ENCODE measurements at regions not wholly inside any gene's neighbourhood (a gene's known extent, or its start where the extent isn't known, plus 50 kb on each side); places are given as distances from the start of the nearest gene placed in this dataset.
A peak's percentile ranks its signal among the peaks of the same experiment; 100 is the strongest.
"Not testable (repeated sequence)": the region's sequence is repeated elsewhere in the genome, so short reads cannot be mapped to it uniquely, and the experiment has no call there.

- no peak for DNase-seq
Measured at GRCh38 chr13:99078017-99078771, 100.3 kb upstream of the DOCK9 start.

- DNase-seq = no peak
Measured at GRCh38 chr13:99080131-99080530, 102.3 kb upstream of the DOCK9 start.

- no peak for DNase-seq
Measured at GRCh38 chr13:99083981-99084380, 106.1 kb upstream of the DOCK9 start.

GRCh38 chr13:99085139-99085807 lies 107.4 kb upstream of the DOCK9 start:
- no peak for DNase-seq

DNA sequence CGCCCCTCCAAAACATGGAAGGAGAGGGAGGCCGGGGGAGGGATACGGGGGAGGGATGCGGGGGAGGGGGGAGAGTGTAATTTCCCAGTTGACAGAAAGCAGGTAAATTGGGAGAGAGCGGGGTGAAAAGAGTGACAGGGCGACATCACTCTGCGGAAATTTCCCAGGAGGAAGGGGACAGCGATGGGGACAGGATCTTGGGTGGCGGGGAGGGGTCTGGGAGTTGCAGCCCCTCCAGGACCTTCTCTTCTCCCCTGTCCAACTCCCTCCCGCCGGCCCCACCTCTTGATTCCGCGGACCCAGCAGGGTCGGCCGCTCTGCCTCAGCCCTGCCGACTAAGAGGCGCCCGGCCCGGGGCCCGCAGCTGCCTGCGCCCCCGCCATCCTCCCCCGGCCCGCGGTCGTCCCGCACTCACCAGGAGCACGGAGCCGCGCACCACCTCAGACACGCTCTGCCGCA lies 108.0 kb upstream of the DOCK9 start:
- DNase-seq = no peak

- no peak for DNase-seq
Measured at GRCh38 chr13:99086267-99087097, 108.6 kb upstream of the DOCK9 start.

DNA sequence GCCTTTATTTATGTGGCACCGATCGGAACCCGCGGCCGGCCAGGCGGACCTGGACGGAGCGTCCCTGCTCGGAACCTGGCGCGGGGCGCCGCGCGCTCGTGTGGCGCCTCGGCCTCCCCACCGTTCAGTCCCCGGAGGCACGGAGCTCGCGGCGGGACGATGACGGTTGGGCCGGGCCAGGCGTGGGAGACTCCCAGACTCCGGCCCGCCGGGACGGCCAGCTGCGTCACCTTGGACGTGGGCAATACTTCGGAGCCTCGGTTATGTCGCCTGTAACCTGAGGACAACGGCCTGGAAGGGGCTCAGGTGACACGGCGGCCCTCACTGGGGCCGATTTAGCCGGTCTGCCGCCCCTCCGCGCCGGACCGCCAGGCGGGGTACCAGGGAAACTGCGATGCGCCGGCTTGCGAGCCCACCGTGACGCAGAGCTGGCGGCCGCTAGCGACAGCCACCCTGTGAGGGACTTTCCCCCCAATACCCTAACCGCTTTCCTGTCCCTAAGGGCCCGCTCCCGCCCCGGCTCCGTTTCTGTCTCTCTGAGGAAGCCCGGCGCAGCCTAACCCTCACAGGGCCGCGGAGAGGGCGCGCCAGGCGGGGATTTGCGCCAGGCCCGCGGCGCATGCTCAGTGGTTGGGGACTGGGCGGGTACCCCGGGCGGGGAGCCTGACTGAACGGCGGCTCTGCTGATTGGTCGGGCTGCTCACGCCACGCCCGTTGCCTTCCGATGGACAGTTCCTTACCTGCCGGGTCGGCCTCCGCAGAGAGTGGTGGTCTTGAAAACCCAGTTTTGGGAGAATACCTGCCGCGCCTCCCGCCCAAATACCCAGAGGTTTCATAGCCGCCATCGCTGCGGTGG lies 109.5 kb upstream of the DOCK9 start:
- DNase-seq = peak; percentile 84

GRCh38 chr13:99087954-99088491 lies 110.2 kb upstream of the DOCK9 start:
- peak; percentile 81 for DNase-seq

DNA sequence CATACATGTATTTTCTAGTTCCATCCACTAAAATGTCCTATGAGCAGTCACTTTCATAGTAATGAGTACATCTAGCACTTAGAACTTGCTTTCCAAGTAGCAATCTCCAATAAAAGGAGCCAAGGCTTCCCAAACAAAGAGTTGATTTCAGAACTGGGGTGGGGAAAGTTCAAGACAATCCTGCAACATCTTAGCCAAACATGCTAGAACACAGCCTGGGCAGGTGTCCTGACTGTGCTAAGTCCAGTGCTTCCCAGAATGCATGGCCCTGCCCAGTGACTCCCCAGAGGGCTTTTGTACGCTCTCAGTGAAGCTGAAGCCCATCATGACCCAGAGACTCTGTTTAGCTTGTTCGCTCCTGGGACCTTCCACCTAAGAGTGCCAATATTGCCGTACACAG lies 106.7 kb upstream of the UBAC2 start:
- no peak for DNase-seq

- DNase-seq = not testable (repeated sequence)
Measured at GRCh38 chr13:99101831-99102230, 98.8 kb upstream of the UBAC2 start.

DNA sequence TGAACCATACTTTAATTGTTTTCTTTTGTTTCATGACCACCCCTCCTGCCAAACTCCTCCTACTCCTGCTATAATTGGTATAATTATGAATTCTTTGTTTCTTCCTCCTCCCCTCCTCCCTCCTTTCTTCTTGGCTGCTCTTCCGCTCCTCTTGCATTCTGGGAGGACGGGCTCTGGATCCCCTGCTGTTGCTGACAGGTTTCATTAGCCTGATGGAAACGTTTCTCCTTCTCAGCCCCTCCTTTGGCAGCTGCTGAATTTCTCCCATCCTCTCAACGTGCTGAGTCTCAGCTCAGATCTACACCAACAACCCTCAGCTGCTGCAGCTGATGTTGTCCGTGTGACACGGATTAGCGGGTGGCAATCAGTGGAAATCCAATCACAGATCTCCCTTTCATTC lies 97.1 kb upstream of the UBAC2 start:
- no peak for DNase-seq

- no peak for DNase-seq
Measured at GRCh38 chr13:99104396-99104795, 96.3 kb upstream of the UBAC2 start.

GRCh38 chr13:99105160-99105559 lies 95.5 kb upstream of the UBAC2 start:
- DNase-seq = no peak

DNA sequence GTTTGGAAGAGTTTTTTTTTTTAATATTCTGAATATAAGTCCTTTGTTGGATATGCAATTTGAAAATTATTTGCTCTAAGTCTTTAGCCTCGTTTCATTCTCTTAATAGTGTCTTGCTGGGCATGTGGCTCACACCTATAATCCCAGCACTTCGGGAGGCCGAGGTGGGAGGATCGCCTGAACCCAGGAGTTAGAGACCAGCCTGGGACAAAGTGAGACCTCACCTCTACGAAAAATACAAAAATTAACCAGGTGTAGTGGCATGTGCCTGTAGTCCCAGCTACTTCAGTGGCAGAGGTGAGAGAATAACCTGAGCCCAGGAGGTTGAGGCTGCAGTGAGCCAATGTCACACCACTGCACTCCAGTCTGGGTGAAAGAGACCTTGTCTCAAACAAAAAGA lies 87.3 kb upstream of the UBAC2 start:
- DNase-seq = no peak

DNA sequence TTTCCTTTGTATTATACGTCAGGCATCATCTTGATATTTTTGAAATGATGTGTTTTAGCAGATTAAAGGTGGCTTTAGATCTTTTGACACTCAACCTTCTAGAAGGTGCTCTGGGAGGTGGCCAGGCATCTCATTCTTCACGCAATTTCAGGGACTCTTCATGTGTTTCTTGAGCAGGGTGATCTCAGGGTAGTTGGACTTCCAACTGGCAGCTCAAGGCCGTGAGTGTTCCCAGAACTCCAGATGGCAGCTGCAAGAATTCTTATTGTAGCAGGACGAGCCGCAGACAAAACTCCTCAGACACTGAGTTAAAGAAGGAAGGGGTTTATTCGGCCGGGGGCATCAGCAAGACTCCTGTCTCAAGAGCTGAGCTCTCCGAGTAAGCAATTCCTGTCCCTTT lies 82.5 kb upstream of the UBAC2 start:
- DNase-seq = no peak

GRCh38 chr13:99119656-99120055 lies 81.0 kb upstream of the UBAC2 start:
- DNase-seq = no peak

DNA sequence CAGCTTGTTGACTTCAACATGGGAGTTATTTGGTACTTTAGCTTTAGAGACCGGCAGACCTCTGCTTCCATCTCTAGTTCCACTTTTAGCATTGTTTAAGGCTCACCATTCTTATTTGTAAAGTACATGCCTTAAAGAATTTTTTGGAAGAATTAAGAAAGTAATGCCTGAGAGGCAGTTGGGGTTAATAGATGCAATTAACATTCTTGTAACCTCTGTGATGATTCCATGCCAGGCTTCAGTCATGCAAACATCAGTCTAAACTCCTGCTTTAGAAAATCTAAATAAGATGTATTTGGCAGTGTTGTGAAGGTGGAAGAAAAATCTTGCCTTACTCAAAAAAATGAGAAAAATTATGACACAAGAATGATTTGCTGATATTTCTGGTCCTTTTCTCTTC lies 79.9 kb upstream of the UBAC2 start:
- DNase-seq = no peak

DNA sequence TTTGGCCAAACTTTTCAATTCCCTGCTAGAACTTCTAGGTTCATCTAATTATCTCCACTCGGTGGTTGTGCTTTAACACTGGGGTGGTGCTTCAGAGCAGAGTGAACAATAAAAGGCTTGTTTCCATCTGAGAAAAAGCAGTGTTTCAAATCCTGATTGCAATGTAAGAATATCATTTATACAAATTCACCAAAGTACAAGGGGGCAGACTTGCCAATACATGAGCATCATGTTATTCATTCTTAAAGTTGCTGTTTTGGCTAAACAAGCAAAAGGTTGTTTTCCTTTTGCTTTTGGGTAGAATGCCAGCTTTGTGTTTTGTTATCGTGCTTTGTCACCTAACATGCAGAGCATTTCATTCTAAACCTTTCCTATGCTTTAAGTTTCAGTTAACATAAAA lies 78.5 kb upstream of the UBAC2 start:
- DNase-seq = no peak

DNA sequence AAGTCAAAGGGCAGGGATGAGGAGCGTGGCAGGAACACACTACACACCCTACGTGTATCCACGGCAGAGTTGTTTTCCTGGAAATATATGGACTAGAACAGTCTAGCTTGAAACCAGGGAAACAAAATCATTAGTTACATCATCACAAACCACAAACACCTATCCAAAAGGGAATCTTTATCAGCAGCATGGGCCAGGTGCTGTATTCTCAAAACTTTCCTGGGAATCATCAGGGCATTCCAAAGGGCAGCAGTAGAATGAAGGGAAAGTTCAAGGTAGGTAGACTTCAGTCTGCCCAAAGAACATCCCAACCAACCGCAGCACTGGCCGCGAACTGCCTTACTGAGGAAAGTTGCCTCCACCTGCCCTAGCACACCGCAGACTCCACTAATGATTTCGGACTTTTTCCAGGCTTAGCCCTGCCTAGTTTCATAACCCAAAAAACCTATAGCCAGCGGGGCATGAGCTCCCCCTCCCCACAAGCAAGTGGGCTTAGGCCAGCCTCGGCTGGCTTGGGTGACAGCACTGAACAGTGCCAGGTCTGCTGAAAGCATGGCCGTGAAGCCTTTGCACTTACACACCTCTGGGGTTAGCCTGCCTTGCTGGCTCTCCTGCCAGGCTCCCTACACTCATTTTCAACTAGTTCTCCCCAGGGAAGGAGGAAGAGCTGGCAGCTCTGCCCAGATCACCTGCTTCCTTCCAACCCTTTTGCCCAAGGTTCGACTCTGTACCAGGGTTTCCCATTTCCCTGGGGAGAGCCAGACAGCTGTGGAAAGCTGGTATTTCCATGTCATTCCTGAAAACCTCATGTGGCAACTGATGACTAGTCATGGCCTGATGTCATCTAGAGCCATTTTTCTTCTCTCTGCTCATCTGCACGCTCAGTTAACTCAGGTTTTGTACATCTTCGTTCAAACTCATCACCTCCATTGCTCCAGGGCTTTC lies 77.3 kb upstream of the UBAC2 start:
- no peak for DNase-seq

GRCh38 chr13:99124046-99124400 lies 76.6 kb upstream of the UBAC2 start:
- DNase-seq = no peak

DNA sequence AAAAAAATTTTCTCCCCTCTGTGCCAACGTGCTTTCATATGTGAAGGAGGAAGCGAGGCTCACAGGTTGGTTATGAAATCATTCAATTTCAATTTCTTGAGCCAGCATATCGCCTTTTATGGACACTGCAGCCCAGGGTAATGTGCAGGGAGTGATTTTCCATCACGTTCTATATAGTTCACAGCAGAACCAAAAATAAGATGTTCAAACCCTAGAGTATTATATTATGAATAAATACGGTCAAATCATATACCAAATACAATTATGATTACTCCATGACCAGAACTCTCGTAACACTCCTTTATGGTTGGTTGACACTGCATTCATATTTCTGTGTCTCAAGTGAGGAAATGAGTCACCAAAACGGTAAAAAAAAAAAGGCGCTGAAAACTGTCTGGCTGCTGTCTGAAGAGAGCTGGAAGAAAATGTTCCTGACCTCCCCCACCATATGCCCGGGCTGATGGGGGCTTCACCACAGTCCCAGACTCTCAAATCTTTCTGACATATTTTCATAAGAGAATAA lies 75.8 kb upstream of the UBAC2 start:
- DNase-seq = no peak
